K562 (cell line): ENCODE measurements at regions not wholly inside any gene's neighbourhood (a gene's known extent, or its start where the extent isn't known, plus 50 kb on each side); places are given as distances from the start of the nearest gene placed in this dataset.
"Not testable (repeated sequence)": the region's sequence is repeated elsewhere in the genome, so short reads cannot be mapped to it uniquely, and the experiment has no call there.

Experiments used
- ATAC-seq: fragments of 200-7000 bp; cut with Tn5 transposase; 3 replicates; pipeline ENCODE4 v1.9.1; 2020; ENCODE audit warnings: moderate library complexity
- BruUV-seq: library from RNA; stranded (reverse); fragments of 400-500 nt; replicated peaks from 2 replicates; lab custom pipeline; 2021; lab: Mats Ljungman, UMichigan
- CTCF ChIA-PET: fragments of 300-600 bp; formaldehyde crosslinking; extraction: SDS; loops from one replicate; lab custom pipeline; 2021; ENCODE audit warnings: low intra/inter-chr PET ratio; lab: Yijun Ruan, JAX
- POLR2A ChIA-PET: fragments of 300-600, 350-650 bp; sonication (Branson Sonifier 250); formaldehyde crosslinking; extraction: SDS; loops from one replicate; lab custom pipeline; 2021; ENCODE audit warnings: antibody characterized with exemption, inconsistent platforms; lab: Yijun Ruan, JAX
- DNase-seq, 4 experiments: peaks; one replicate each; pipeline versions ENCODE4 v3.0.0 to v3.0.0-alpha.2; 2011 to 2018; ENCODE audit warnings: low spot score in 3 of 4, mixed read lengths in 3 of 4; ENCODE audit errors: extremely low read depth in 1 of 4
- FAIRE-seq: peaks from 2 replicates; lab custom pipeline; 2011; peaks lifted over from hg19 to GRCh38; lab: Jason Lieb, UNC
- H2AFZ ChIP-seq: 2 replicates; pipeline ENCODE4 v1.6.0; 2011; ENCODE audit warnings: low read depth, low read length, control low read depth, inconsistent platforms
- H3K27ac ChIP-seq: fragments of 200-600 bp; 3 replicates; pipeline ENCODE4 v1.8.0; 2011; ENCODE audit warnings: low read depth, mild to moderate bottlenecking, control low read depth, inconsistent platforms, low read length, moderate library complexity, mixed read lengths; ENCODE audit errors: extremely low read depth
- H3K27me3 ChIP-seq, 2 experiments: fragments of 300-600 bp in 1 of 2; 2 replicates in 1 of 2; 3 replicates in 1 of 2; pipeline versions ENCODE4 v1.6.0 to v1.8.0; 2011; ENCODE audit warnings: inconsistent platforms in 2 of 2, low read length in 2 of 2, mild to moderate bottlenecking in 1 of 2, mixed read lengths in 1 of 2, moderate library complexity in 1 of 2; ENCODE audit not compliant: control insufficient read depth in 2 of 2, insufficient read depth in 2 of 2
- H3K36me3 ChIP-seq: fragments of 300-600 bp; 3 replicates; pipeline ENCODE4 v1.8.0; 2011; ENCODE audit warnings: mild to moderate bottlenecking, low read length, inconsistent platforms; ENCODE audit not compliant: control insufficient read depth, insufficient read depth
- H3K4me1 ChIP-seq, 2 experiments: fragments of 200-600 bp in 1 of 2; replicated peaks in 1 of 2; 2 replicates in 1 of 2; 3 replicates in 1 of 2; pipeline versions ENCODE4 v1.5.1 to v1.8.0; 2011; ENCODE audit warnings: inconsistent platforms in 2 of 2, low read length in 2 of 2, mild to moderate bottlenecking in 1 of 2, mixed read lengths in 1 of 2, moderate library complexity in 1 of 2; ENCODE audit not compliant: control insufficient read depth in 2 of 2, insufficient read depth in 2 of 2
- H3K4me2 ChIP-seq: 2 replicates; pipeline ENCODE4 v1.6.1; 2011; ENCODE audit warnings: low read length, control low read depth, inconsistent platforms, mixed read lengths; ENCODE audit not compliant: insufficient read depth
- H3K4me3 ChIP-seq: fragments of 200-600 bp; sonication (generic), shearing (Covaris generic); 2 replicates; pipeline ENCODE4 v1.5.1; 2016; ENCODE audit warnings: control low read depth, inconsistent platforms
- H3K79me2 ChIP-seq: fragments of 200-600 bp; 3 replicates; pipeline ENCODE4 v1.8.0; 2011; ENCODE audit warnings: low read length, inconsistent platforms; ENCODE audit not compliant: control insufficient read depth, insufficient read depth
- H3K9ac ChIP-seq, 2 experiments: 2 replicates each; pipeline versions ENCODE4 v1.6.0 to v1.6.1; 2011; ENCODE audit warnings: low read depth in 2 of 2, low read length in 2 of 2, control low read depth in 1 of 2, inconsistent platforms in 1 of 2, mild to moderate bottlenecking in 1 of 2, mixed read lengths in 1 of 2; ENCODE audit not compliant: insufficient read depth in 1 of 2
- H3K9me1 ChIP-seq: one replicate; pipeline ENCODE4 v1.6.0; 2011; ENCODE audit warnings: inconsistent platforms, mild to moderate bottlenecking, low read length, moderate library complexity; ENCODE audit not compliant: control insufficient read depth, insufficient read depth
- H3K9me3 ChIP-seq: replicated peaks from 2 replicates; pipeline ENCODE4 v1.5.1; 2011; ENCODE audit warnings: low read depth, low read length, inconsistent platforms; ENCODE audit not compliant: control insufficient read depth, insufficient read depth
- H4K20me1 ChIP-seq: replicated peaks from 2 replicates; pipeline ENCODE4 v1.6.1; 2011; ENCODE audit warnings: low read length, inconsistent platforms, mixed read lengths; ENCODE audit not compliant: control insufficient read depth, insufficient read depth
- CTCF ChIP-seq, 3 experiments: IDR thresholded peaks in 2 of 3; conservative IDR thresholded peaks in 1 of 3; 2 replicates each; pipeline ENCODE4 v1.5.1; 2011 to 2012; ENCODE audit warnings: low read length in 3 of 3, mild to moderate bottlenecking in 3 of 3, control low read depth in 2 of 3, improper control_type of control experiment in 1 of 3, inconsistent platforms in 1 of 3, low read depth in 1 of 3, mixed read lengths in 1 of 3, moderate library complexity in 1 of 3; ENCODE audit not compliant: insufficient read depth in 2 of 3
- U2AF2 ChIP-seq: fragments of 200-400 bp; formaldehyde crosslinking; optimal IDR thresholded peaks from 2 replicates; pipeline ENCODE3; 2017; ENCODE audit warnings: low read depth, mild to moderate bottlenecking, low read length
- WGBS: fragments of 100-300 bp; shearing (Covaris generic); methylation state at CpG from one replicate; pipeline ENCODE4 v1.1.6; 2016; ENCODE audit warnings: low coverage, mixed read lengths; ENCODE audit not compliant: insufficient coverage; ENCODE audit errors: missing lambda C conversion rate; 5-methylcytosine and 5-hydroxymethylcytosine counted together
- in situ Hi-C: fragments of 300-500 bp; cut with MboI; formaldehyde crosslinking; loops from 4 replicates; pipeline ENCODE4 v1.15.0; 2018; ENCODE audit warnings: inconsistent platforms, mixed read lengths
- intact Hi-C: fragments of 100-400 bp; cut with micrococcal nuclease; formaldehyde crosslinking; loops from 2 replicates; pipeline ENCODE4 v1.14.2; 2022

GRCh38 chr5:103973669-103974068 is 411.1 kb upstream of the NUDT12 start:
- Histone ChIP-seq H3K9me3 (no peaks in the 10 kb centered on the region; the same call in 1 of the 2 replicates), H3K36me3 (no peaks in the 10 kb centered on the region), H3K9ac (no peak overlapping the region), H3K4me3 (no peak overlapping the region), H3K27me3 (no peaks in the 10 kb centered on the region), H3K27ac (no peak overlapping the region), H2AFZ (no peak overlapping the region), H3K79me2 (no peaks in the 10 kb centered on the region), H3K4me1 (no peaks in the 10 kb centered on the region), H3K4me2 (no peak overlapping the region), H3K9me1 (no peaks in the 10 kb centered on the region), H4K20me1 (no peaks in the 10 kb centered on the region)
- in situ Hi-C loops (no loop called here), intact Hi-C loops (no loop called here)
- ChIA-PET POLR2A (no interaction called here), CTCF (no interaction called here)
- no TSS peak for BruUV-seq
- ATAC-seq (peak; percentile 61; the same call in 2 of the 3 replicates), DNase-seq (peak; percentile 3 to 23 (median 10)), FAIRE-seq (no peak)
- peak; percentile 10 to 33 (median 23); a peak in 2 of 6 replicates for TF ChIP-seq CTCF (IDR thresholded peaks at IDR 0.05 in 2 of 3, conservative IDR thresholded peaks at IDR 0.05 in 1 of 3; ENCODE audit: insufficient read depth in 2 of 3, low read depth in 1 of 3, low read length in 3 of 3)
- TF ChIP-seq U2AF2: no peak

GRCh38 chr5:103966295-103966694 is 403.7 kb upstream of the NUDT12 start:
- H3K27ac ChIP-seq, H3K36me3 ChIP-seq, ATAC-seq, H3K9me1 ChIP-seq, DNase-seq, H3K4me3 ChIP-seq, H2AFZ ChIP-seq, H3K27me3 ChIP-seq, H3K4me2 ChIP-seq, FAIRE-seq, in situ Hi-C loops, intact Hi-C loops, BruUV-seq, POLR2A ChIA-PET, H4K20me1 ChIP-seq, H3K79me2 ChIP-seq, H3K9me3 ChIP-seq, H3K9ac ChIP-seq, CTCF ChIA-PET, H3K4me1 ChIP-seq: not testable (repeated sequence)
- WGBS: 31% methylated on average over 15 of the region's 25 CpGs
